NCI-H82 (cell line): ENCODE measurements at regions not wholly inside any gene's neighbourhood (a gene's known extent, or its start where the extent isn't known, plus 50 kb on each side); places are given as distances from the start of the nearest gene placed in this dataset.

ENCODE experiments used
- DNase-seq: peaks from one replicate; lab custom pipeline; 2025; lab: John Stamatoyannopoulos, UW

DNA sequence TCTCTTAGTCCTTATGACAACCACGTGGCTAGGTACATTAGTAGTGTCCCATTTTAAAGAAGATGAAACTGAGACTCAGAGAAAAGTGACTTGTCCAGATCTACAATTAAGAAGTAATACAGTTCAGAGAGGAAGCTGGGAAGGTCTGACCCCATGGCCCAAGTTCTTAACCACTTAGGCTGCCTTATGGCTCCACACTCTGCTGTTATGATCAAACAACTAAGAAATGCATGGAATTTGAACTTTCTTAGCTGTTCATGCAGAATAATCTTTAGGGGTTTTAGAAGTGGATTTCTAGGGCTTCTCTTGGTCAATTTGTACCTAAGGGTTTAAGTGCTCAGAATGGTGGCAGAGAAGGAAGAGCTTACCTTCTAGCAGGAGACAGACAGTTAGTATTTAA, 128.0 kb upstream of the MSX2 start:
- no peak for DNase-seq

DNA sequence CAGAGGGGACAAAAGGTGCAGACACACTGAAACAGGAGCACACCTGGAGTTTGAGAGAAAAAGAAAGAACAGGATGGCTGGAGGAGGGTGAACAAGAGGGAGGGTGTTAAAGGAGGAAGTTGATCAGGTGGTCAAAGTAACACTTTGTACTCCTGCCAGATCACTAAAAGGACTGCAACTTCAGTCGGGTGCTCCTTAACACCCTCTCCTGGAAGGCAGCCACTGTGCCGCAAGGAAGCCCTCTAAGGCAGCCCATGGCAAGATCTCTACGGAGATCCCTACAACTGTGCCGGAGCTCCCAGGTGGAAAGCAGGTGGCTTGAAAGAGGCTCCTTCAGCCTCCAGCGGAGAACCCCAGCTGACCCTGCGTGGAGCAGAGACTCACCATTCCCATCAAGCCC, 124.4 kb upstream of the MSX2 start:
- DNase-seq, result peak; percentile 16

DNA sequence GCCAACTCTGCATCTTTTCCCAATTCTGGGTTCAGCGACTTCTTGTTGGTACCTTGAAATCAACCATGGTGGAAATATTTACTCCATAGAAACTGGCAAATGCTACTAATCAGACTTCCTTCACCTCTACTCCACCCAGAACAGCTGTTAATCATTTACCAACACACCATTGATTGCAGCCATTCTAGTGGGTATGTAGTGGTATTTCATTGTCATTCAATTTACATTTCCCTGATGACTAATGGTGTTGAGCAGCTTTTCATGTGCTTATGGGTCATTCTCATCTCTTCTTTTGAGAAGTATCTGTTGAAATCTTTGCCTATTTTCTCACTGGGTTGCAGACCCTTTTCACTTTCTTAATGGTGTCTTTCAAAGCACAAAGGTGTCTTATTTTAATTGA, 122.4 kb upstream of the MSX2 start:
- no peak for DNase-seq

DNA sequence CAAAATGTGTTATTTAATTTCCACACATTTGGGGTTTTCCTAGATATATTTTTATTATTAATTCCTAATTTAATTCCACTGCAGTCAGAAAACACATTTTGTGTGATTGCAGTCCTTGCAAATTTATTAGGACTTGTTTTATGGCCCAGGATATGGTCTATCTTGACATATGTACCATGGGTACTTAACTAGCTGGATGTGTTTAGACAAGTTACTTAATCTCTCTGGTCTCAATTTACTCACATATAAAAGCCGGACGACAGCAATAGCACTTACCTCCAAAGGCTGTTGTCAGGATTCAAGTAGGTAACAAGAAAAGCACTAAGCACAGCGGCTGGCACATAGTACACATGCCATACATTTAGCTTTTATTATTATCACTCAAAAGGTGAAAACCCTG, 118.2 kb upstream of the MSX2 start:
- DNase-seq, result no peak

DNA sequence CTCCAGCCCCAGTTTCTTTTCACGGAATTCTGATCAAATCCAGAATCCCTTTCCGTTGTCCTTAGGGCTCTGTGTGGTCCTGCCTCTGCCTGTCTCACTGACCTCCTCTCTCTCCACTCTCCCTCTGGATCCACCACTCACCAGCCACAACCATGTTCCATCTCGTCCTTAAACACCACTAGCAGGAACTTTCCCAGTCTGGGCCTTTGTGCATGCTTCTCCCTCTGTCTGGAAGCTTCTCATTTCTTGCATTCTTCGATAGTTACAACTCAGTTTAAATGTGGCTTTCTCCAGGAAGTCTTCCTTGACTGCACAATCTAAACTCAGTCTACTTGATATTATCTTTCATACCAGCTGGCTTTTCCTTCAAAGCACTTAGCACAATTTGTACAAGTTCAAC, 117.7 kb upstream of the MSX2 start:
- DNase-seq, result no peak

DNA sequence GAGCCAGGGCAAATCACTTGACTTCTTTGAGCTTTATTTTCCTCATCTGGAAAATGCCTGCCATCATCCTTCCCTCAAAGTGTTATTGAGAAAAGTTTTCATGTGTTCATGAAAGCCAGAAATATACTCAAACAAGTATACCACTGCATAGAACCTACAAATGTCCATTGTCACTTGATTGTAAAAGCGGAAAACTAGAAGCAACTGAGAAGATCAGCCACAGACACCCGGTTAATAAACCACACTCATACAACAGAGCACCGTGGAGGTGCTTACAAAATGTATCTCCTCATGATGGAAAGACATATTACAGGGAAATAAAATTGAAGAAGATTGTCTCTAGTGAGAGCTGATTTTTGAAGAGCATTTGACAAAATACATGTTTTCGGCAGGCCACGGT, 117.2 kb upstream of the MSX2 start:
- no peak for DNase-seq

DNA sequence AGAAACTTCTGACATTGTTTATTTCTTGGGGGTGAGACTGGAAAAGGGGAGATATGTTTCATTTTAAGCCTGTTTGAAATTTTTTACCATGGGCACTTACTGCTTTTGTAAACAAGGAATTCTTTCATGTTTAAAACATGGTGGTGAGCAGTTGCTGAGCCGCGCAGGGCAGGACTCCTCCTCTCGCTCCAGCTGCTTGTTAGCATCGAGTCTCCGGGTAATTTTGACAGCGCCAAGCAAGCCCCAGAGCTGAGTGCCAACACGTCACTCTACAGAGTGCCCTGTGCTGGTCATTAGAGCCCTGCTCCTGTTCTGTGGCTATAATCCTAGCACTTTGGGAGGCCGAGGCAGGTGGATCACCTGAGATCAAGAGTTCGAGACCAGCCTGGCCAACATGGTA, 116.5 kb upstream of the MSX2 start:
- DNase-seq, result no peak

DNA sequence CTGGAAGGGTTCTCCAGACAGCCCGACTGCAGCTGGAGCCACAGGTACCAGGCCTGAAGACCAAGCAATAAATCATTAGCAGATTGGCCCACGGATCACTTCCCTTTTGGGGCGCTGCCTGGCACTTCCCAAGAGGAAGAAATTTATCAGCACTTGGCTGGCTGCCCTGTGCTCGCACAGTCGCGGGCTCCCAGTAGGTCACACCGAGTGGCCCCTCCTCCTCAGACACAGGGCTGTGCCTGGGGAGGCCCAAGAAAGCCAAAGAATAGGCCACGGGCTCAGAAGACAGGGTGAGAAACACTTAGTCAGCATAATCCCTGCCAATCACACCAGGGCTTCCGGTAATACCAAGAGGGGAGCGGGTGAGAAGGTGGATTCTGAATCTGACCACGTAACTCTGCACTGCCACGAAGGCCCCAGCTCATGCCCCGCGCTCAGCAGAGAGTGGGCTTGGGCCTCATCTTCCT, 115.7 kb upstream of the MSX2 start:
- DNase-seq, result peak; percentile 33

DNA sequence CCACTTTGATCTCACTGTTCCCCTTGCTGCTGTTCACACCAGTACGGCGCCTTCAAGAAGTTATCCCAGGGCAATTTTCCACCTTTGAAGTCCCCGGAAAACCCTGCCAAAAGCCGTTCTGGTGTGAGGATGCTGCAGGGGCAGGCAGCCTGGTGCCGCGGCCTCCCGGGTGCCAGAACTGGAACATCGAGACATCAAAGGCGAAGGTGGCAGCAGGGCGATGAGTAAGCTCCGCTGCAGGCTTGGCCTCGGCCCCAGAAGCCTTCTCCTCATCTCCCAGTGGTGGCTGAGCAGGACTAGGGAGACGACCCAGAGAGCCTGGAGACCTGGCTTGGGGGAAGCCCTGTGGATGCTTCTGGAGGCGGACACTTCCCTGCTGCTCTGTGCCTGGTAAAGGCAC, 115.3 kb upstream of the MSX2 start:
- no peak for DNase-seq

DNA sequence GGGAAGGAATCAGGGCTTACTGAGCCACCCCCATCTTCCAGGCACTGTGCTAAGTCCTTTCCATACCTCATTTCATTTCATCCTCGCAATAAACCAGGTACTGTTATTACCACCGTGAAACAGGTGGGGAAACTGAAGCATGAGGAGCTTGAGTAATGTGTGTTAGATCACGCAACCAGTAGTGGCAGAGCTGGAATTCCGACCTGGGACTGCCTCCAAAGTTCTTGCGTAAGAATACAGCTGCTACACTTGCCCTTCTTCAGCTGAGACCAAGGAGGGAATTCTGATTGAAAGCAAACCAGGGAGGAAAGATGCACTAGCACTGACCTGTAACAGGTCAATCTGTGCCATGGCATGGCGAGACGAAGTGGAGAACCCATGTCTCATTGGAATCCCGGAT, 113.4 kb upstream of the MSX2 start:
- DNase-seq, result no peak

DNA sequence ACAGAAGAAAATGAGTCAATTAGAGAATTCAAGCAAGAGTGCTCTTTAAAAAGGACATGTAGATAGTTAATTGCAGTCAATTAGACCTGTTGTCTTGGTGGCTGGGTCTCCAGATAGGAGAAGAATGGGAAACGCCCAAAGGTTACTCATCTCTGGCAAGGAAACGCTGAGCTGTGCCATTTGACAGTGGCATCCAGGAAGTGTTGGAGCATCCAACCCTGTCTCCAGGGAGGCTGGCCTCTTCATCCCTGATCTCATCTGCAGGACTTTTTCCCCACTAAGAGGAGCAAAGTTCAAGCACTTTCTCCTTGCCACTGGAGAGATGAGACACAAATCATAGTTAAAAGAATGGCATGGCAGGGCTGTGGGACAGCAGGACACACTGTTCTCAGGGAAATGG, 111.7 kb upstream of the MSX2 start:
- DNase-seq, result no peak

DNA sequence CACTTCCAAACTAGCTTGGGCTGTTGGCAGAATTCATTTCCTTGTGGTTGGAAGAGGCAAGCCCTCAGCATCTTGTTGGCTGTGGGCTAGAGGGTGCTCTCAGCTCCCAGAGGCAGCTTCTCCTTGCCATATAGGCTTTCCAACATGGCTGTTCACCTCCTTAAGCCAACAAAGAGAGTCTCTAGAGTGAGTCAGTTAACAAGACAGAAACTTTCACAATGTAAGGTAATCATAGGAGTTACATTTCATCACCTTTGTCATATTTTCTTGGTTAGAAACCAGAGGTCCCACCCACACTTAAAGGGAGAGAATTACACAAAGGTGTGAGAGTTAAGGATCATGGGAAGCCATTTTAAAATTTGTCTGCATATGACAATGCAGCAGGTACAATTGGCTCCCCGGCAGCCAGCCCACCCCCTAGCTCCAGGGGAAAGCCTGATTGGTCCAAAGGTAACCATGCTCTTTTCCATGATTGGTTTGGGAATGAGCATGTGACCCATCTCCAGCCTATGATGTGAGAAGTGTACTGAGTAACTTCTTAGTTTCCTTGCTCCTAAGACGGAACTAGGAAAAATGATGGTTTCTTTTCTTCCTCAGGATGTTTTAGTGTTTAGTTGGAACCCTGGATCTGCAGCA, 109.8 kb upstream of the MSX2 start:
- no peak for DNase-seq

DNA sequence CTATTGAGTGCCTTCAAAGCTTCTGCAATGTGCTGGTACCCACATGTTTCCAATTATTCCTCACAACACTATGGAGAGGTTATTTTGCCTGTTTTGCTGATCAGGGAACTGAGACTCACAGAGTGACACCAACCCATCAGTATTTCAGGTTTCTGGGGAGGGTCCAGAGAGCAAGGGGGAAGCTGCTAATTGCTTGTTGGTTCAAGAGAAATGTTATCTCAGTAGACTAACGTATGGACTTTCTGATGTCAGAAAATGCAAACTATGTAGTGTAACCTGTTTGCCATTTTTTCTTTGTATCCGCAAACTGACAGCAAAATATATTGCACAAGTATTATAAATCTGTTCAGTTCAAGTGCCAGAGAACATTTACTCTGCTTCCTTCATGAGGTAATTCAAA, 108.3 kb upstream of the MSX2 start:
- no peak for DNase-seq

DNA sequence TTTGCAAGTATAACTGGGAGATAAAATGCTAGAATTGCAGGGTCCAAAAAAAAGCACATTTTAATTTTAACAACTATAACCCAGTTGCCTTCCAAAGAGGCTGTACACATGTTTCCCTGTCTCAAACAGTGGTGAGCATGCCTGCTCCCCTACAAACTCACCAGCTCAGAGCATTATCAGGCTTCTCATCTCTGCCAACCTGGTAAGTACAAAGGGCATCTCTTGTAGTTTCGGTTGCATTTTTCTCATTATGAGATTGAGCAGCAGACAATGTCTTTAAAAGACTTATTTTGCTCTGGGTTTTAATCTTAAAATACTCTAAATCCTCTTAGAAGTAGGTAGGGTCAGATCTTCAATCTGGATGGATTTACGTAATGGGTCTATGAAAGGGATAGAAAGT, 107.1 kb upstream of the MSX2 start:
- DNase-seq, result peak; percentile 89

DNA sequence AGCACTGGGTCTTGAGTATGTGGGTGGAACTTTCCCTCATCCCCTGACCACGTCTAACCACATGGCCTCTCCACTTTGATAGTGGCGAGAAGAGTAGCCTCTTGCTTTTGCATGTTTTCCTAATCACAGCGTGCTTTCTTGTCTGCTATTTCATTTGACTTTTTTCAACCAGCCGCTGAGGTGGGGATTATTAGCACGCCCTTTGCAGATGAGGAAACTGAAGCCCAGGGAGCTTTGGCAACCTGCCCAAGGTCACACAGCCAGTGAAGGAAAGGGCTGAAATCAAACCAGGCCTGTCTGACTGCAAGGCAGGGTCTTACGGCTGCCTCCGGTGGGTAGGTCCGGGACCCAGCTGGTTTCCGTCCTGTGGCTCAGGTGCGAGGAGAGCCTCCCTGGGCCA, 106.5 kb upstream of the MSX2 start:
- peak; percentile 86 for DNase-seq

DNA sequence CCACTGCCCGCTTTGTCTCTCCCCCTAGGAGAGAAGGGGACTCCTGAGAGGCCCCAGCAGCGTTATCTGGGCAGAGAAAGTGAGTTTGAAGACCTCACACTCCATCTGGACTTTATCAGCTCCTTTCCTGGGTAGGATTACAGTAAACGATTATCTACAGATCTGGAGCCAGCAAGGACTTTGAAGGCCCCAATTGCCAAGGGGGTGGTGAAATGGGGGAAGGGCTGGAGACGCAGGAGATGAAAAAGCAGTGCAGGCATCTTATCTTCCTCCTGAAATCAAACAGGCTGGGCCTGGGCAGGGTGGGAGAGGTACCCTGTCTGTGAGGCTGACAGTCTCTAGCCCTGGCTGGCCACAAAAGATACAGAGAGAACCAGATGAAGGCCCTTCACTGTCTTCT, 105.8 kb upstream of the MSX2 start:
- DNase-seq, result peak; percentile 85

DNA sequence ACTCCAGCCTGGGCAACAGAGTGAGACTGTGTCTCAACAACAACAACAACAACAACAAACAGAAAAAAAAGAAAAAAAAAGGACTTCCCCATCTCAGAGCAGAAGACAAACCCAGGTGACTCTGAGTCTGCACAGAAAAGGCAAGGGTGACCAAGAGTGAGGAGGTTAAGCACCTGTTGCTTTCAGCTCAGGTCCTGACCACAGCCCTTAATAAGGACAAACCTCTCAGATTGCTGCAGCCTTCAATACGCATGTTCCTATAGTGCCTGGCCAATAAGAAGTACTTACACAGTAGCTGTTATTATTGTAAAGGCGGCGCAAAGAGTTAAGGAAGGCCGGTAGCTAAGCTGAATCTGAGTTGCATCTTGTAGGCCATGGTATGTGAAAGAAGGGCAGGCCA, 102.3 kb upstream of the MSX2 start:
- no peak for DNase-seq

DNA sequence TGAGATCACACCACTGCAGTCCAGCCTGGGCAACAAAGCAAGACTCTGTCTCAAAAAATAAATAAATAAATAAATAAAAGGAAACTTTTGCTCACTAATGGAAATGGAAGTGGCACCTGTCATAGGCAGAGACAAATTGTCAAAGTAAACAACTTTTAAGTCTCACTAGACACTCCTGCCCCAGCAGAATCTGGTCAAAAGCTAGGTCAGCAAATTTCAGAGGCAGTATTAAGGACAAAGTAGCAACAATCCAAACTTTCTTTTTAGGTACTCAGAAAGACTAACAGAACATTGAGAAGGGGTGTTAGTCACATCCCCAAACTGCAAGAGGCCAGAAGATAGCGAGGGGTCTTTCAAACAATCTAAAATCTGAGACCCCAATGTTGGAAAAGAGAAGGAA, 101.4 kb upstream of the MSX2 start:
- no peak for DNase-seq

DNA sequence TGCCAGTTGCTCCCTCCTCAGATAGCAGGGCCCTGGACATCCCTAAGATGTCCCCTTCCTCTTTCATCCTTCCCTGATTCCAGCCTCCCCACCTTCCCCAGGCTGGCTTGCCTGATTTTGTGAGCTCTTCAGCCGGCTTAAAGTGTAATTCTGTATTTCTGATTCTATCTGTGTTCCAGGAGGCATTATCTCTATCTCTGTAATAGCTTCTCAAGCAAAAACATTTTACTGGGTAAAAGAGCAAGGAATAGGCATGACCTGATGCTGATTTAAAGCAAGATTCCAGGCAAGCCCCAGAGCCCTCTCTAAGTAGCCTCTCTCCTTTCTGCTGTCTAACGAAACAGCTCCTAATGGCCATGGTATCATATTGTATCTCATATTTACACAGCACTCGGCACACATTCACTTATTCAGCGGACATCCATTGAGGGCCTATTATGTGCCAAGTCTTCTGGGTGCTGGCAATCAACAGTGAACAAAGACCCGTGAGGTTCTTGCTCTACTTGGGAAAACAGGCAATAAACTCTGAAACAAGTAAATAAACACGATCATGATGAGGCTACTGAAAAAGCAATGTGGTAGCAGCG, 100.9 kb upstream of the MSX2 start:
- peak; percentile 24 for DNase-seq

DNA sequence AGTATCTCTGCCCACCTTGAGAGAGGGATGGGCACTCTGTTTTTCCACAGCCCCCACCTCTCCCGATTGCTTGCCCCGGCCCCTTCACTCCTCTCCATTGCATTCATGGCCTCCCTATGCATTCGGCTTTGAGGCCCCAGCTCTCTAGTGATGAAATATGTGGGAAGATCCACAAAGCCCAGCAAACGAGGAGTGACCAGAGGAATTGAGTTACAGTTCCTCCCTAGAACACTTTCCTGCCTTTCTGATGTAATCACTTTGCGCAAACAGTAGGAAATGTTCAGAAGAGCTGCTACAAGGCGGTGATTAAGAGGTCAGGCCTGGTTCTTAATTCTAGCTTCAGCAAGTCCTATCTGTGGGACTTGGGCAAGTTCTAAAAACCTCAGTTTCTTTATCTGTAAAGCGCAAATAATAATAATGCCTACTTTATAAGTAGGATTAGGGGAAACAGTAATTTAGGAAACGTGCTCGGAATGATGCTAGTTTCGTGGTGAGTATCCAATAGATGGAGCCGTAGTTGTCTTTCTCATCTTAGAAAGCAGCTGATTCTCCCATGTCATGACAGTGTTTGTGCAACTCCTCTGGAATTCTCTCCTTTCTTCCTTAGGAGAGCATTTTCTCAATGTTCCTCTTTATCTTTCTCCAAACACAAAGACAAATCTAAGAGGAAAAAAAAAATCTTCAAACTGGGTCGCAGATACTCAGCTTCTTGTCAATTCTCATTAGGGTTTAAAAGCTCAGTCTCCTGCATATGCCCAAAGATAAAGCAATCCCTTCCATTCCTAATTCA, 99.5 kb upstream of the MSX2 start:
- DNase-seq, result no peak

DNA sequence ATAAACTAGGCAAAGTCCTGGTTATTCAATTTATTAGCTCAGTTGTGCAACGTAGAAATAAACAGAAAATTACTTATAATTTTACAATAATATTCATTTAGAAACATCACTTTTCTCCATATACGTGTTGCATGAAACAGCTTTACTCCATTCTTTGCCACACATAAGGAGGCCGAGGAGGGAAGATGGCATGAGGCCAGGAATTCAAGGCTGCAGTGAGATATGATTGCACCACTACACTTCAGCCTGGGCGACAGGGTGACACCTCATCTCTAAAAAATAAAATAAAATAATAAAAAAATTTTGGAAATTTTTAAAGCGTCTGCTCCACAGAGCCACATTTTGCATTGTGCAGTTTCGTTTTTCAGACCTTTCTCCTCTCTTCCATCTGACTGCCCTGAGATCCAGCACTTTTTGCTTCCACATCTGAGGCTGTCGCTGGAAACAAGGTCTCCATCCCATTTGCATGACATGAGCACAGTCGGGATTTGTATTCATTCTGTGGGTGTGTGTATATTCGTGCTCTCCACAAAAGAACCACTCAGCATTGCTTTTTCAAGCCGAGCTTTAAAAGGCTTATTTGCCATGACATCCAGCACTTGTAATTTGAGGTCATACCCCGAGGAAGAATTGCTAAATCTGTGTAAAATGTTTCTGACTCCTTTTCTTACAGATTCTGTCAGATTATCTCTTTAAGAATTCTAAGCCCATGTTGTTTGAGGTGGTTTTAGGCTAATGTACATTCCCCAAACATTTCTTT, 98.6 kb upstream of the MSX2 start:
- DNase-seq, result peak; percentile 15

DNA sequence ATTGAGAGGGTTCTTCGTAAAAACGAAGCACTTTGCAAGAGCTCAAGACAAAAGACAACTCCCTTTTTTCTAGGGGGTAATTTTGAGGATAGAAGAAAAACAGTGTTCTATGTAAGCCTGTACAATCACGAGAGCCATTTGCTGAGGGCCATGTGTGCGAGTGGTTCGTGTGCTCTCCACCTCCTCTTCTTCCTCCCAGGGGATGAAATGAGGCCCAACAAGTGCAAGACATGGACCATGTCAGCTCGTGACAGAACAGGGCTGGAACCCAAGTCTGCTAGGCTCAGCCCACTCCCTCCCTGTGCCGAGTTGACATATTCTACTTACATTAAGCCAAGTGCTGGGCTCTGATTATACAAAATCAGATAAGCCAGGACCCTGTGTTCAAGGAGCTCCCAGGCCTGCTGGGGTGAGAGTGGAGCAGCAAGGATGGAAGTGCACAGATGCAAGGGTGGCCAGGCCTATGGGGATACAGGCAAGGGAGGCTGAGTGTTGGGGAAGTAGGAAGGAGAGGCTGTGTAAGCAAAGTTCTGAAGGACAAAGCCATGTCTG, 97.9 kb upstream of the MSX2 start:
- DNase-seq, result no peak
